GM18907 (cell line): ENCODE measurements at regions not wholly inside any gene's neighbourhood (a gene's known extent, or its start where the extent isn't known, plus 50 kb on each side); places are given as distances from the start of the nearest gene placed in this dataset.
"Not testable (repeated sequence)": the region's sequence is repeated elsewhere in the genome, so short reads cannot be mapped to it uniquely, and the experiment has no call there.

ENCODE experiments used
- ATAC-seq: cut with Tn5 transposase; IDR thresholded peaks from one replicate; pipeline ENCODE4 v1.9.1; 2021; ENCODE audit warnings: mild to moderate bottlenecking, moderate library complexity; ENCODE audit not compliant: unreplicated experiment

DNA sequence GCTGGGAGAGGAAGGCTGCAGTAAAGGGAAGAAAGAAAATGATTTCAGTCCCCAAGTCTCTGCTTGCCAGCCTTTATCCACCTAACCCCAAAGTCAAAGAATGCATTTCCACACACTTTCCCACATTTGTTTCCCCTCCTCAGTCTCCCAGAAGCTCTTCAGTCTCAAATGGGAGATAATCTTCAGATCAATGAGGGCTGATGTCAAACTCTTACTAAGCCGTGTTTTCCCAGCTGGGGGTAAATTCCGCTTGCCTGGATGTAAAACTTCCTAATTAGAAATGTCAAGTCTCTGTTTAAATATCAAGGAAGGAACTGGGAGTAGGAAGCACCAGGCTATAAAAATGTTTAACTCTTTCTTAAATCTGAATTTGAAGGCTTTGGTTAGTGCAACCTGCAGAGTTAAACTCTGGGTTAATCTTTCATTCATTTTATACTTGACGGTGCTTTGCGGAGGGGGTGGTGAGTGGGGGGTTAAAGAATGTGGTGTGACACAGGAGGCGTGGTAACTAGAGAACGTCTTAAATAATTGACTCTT lies 601.4 kb upstream of the ACTRT1 start:
- ATAC-seq: no peak

DNA sequence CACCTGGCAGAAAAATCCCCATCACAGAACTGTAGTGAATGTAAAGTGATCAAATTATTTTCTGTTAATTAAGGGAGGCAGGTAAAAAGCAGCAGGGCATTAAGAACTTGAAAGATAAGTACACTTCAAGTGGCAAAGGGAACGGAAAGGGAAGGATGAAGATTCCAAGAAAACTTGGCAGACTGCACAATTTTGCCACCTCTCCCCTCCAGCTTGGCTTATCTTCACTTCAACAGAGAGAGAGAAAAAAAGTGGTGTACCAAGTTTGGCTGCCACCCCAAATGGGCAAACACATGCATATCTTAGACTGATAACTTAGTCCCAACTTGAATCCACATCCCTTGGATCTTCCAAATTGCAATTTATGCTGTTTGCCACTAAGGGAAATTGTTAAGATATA lies 598.1 kb upstream of the ACTRT1 start:
- ATAC-seq: no peak

DNA sequence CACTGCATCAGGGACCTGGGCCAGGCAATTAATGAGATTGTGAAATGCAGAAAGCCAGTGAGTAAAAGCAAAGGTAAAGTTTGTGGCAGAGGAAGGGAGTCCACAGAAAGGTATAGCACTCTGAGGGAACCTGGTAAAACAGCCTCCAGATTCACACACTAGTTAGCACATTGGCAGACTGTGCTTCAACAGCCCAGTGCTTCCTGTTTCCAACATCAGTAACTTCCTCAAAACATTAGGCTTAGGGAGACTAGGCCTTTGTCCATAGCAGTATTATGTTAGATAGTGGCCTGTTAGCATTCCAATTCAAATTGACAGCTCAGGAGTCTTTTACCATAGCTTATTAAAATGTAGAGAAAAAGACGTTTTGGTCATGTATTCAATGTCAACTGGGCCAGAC lies 582.6 kb upstream of the ACTRT1 start:
- ATAC-seq: no peak

DNA sequence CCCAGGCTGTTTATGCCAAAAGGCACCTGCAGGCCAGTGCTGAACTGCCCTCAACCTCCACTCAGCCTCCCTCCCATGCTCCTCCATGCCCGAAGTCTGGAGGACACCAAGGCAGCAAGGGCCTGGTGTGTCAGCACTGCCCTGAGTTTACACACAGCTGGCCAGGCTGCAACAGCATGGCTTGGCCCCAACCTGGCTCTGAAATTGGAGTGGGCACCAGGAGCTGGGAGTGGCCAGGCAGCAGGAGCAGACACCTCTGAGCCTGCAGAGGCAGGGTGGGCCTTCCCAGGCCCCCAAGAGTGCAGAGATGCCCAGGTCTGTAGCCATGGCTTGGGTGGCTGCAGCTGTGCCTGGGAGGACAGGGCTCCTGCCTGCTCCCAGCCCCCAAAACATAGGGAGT lies 571.2 kb upstream of the ACTRT1 start:
- no peak for ATAC-seq

DNA sequence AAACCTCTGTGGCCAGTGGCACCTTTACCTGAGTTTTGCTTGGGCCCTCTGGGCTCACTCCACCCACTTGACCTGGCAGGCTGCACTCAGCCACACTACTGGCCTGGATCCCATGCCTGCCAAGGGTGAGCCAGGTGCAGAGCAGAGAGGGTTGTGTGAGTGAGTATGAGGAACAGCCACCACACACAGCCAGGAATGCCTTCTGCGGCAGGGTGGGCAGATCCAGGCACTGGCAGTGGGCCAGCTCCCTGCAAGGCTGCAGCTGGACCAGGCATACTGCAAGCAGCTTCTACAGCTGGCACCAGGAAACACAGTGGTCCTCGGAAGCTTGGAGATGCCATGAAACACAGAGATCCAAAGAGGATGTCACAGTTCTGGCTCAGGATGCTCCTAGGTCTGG lies 570.1 kb upstream of the ACTRT1 start:
- no peak for ATAC-seq

DNA sequence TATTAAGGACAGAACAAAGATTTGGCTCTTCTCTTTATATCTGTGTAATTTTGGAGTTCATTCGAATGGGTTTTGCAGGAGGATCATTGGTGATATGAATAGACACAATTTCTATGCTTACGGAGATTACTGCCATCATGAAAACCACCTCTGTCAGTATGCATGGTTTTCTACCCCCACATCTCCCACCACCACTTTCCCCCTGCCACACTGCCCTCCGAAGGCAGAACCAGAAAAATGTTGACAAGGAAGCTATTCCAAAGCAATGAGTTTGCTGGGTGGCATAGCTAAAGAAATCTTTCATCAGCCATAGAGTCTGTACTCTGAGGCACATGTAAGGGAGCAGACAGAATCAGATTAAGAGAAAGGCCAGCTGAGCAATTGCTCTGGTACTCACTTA lies 567.3 kb upstream of the ACTRT1 start:
- no peak for ATAC-seq

DNA sequence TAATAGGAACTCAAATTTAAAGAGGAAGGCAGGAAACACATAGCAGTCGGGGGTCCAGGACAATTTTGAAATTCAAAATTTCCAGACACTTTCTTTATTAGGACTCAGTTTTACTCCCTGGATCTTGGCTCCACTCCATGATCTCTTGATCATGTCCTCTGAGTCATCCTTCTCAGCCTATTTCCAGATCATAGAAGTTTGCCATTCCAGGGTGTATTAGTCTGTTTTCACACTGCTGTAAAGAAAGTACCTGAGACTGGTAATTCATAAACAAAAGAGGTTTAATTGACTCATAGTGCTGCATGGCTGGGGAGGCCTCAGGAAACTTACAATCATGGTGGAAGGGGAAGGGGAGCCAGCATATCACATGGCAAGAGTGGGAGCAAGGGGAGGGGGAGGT lies 564.7 kb upstream of the ACTRT1 start:
- no peak for ATAC-seq

DNA sequence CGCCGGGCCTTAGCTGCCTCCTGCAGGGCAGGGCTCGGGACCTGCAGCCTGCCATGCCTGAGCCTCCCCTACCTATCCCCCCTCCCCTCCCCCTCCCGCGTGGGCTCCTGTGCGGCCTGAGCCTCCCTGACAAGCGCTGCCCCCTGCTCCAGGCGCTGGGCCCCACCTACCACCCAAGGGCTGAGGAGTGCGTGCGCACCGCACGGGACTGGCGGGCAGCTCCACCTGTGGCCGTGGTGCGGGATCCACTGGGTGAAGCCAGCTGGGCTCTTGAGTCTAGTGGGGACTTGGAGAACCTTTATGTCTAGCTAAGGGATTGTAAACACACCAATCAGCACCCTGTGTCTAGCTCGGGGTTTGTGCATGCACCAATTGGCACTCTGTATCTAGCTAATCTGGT lies 554.6 kb upstream of the ACTRT1 start:
- not testable (repeated sequence) for ATAC-seq

DNA sequence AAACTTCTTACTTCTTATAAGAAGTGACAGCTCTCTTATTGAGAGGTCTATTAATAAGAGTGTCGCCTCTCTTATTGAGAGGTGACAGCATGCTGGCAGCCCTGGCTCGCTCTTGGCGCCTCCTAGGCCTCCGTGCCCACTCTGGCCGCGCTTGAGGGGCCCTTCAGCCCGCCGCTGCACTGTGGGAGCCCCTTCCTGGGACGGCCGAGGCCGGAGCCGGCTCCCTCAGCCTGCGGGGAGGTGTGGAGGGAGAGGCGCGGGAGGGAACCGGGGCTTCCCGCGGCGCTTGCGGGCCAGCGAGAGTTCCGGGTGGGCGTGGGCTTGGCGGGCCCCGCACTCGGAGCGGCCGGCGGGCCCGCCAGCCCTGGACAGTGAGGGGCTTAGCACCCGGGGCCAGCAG lies 554.2 kb upstream of the ACTRT1 start:
- ATAC-seq: not testable (repeated sequence)

DNA sequence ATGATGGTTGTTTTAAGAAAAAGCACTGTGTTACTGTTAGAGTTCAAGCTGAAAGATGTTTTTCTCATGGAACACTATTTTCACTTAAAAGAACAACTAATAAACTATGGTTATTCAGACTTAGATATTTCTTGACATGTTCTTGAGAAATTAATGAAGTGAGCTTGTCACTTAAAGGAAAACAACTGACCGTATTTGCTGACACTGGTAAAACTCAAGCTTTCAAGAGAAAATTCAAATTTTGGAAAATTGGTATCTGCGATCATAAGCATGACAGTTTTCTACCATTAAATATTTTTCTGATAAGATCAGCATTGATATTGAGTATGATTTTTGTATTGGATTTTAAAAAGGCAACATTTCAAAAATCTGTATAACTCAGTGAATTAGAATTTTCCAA lies 549.5 kb upstream of the ACTRT1 start:
- no peak for ATAC-seq

DNA sequence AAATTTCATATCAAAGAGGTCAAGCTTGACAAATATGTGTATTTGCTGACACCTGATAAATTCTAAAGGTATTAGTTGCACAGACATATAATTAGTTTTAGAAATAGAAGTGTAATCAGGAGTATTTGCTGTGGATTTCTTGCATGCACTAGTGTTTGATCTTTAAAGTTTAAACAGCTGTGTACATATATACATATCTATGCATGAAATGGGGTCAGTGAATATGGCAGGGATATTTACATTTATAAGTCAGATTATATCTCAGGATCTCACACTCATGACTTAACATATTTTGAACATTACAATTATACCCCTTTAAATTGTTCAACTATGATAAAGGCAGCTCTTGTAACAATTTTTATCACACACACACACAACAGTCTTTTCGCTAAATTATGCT lies 547.4 kb upstream of the ACTRT1 start:
- ATAC-seq: no peak

DNA sequence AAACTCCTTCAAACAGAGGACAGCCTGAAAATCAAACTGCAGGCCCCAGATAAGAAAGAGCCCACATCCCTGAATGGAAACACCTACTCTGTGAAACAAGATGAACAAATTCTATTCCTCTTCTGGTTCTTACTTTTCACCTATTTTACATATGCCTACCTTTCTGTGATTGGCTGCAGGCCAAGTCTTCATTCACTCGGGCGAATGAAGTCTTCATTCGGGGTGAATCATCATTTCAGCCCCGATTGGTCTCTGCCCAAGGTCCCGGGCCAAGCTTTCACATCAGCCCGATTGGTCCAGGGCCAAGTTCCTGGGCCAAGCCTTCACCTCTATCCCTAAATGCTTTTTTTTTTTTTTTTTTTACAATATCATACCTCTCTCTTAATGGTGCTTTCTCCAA lies 529.8 kb upstream of the ACTRT1 start:
- no peak for ATAC-seq

DNA sequence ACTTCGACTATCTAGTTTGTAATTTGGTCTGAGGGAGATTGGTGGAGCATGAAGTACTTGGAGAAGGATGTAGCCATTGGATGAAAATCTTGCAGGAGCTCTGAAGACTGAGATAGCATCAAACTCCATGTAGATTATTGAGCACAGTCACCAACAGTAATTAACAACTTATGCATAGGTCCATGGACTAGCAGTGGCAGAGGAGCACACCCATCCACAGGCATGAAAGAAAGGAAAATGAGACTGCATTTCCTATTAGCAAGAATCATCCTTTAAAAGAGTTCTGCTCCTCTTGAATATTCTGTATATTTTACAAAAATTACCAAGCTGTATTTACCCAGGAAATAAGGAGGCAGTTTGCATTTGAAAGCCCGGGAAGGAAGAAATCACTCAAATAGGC lies 529.4 kb upstream of the ACTRT1 start:
- no peak for ATAC-seq

DNA sequence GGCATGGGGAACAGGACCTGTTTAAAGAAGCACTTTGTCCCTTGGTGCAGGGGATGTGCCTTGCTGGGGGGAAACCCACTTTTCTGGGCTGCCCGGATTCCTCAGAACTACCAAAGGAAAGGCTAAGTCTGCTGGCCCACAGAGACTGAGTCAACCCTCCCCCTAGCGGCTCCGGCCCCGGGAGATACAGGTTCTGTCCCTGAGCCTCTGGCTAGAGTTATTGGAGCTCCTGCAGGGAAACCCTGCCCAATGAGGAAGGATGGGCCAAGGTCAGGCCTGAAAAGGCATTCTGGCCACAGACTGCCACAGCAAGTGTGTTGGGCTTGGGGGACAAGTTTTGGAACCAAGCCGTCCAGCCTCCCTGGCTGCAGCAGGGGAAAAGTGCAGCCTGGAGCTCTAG lies 490.9 kb upstream of the ACTRT1 start:
- no peak for ATAC-seq

DNA sequence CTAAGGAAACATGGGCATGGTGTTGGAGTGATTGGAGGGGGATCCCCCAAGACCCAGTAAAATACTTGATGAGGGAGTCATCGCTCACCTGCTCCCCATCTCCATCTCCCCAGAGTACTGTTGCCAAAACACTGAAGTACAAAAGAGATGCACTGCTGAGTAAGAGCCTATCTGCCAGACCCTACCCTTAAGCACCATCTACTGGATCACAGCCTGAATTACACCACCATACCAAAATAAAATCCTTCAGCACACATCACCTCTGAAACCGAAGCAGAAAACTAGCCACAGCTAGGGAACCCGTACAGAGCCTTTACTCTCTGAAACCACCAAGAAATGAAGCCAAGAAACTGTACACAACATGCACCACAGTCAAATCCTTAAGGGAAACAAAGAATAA lies 466.3 kb upstream of the ACTRT1 start:
- ATAC-seq: no peak

DNA sequence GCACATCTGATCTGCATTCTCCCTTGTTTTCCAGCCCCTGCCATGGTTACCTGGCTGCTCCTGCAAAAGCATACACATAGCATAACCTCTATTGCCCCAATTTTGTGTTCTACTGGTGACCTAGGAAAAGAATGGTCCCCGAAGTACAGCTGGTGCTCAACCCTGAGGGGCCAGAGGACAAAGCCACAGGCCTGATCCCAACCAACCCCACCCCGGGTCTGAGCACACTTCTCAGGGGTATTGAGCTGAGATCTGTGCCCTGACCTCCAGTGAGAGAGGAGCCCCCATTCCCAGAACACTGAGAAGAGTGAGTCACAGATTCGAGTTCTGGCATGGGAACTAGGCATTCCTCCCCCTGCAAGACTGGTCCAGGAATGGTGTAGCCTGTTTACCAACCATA lies 465.5 kb upstream of the ACTRT1 start:
- no peak for ATAC-seq

DNA sequence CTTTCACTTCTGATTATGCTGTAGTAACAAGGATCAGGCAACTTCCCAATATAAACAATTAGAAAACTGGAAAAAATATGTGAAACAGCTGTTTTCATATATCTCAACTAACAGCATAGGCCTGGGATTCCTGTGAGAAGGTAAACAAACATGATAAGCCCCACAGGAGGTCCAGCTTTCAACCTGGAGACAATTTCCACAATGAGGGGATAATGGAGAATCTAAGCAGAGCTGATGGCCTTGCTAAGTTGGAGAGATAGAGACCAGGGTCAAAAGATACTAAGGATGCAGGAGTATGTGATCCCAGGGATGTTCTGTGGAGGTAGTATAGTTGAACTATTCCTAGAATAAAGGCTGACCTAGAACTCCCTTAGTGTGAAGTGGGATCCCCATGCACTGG lies 452.3 kb upstream of the ACTRT1 start:
- no peak for ATAC-seq

DNA sequence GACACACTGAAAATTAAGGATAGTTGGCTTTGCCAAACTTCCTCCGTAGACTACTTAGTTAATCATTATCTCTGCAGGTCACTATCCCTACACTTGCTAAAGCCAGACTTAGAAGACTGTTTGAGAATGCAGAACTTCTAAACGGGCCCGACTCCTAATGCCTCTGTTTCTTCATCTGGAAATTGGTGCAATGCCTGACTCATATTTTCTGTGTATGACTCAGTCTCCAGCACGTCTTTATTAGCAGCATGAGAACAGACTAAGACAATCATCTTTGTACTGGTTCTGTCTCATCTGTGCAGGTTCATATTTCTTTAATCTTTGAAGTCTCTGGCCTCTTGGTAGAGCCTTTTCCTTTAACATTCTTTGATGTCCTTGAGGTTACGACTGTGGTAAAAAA lies 411.9 kb upstream of the ACTRT1 start:
- ATAC-seq: no peak

DNA sequence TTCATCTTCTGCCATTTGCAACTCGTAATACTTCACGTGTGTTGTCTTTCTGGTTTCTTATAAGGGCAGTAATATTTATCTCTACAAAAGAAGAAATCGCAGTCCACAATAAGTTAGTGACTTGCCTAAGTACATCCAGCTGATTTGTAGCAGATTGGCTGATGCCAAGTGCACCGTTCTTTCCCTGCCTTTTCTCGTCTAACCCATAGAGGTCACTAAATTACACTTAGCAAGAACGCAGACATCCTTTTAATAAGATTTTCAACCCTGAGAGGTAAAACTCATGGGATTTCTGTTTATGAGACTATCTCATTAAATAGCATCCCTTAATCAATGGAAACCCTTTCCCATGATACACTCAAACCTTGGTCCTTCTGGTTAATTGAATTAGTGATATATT lies 408.6 kb upstream of the ACTRT1 start:
- ATAC-seq: no peak

DNA sequence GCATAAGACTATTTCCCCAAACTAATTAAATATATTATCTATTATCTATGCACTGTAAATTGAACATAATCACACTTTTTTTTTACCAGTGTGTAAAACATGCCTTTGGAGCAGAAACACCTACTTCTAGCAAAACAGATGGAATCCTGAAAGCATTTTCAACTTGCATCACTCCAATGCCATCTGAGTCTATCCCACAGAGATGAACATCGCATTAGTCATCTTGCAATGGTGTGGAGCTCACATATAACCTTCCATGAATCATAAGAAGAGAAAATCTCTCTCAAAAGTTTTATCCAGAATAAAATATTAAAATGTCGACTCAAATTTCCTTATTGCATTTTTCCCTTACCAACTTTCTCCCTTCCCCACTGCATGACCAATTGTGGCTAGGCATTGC lies 406.7 kb upstream of the ACTRT1 start:
- ATAC-seq: no peak

DNA sequence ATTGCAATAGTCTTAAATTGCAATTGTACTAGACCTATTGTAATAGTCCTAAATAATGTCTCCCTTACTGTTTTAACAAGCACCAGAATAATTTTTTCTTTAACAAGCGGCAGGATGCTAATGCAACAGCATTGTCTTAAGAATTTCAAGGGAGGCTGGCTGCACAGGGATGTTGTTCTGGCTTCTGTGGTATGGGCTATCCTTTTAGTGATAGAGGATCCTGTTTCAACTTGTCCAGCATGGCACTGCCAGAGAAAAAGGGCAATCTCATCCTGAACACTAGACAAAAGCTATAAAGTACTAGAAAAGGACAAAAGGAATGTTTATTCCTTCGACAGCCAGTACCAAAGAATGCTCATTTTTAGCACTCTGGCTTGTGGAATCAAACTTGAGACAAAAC lies 405.5 kb upstream of the ACTRT1 start:
- no peak for ATAC-seq

DNA sequence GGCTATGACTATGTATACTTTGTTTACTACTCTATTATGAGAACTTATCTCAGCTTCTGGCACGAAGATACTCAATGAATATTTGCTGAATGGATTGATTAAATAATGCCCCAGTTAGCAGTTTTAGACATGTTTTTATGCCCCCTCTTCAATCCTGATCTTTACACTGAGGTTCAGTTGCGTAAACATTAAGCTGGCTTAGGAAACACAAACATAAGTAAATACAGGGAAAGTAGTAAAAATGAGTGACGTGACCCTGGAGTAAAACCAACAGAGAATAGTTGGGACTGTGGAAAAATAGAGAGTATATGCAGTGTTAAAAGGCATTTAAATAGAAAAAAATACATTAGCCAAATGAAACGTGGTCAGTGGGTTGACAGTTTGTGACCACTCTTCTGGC lies 387.0 kb upstream of the ACTRT1 start:
- ATAC-seq: no peak

DNA sequence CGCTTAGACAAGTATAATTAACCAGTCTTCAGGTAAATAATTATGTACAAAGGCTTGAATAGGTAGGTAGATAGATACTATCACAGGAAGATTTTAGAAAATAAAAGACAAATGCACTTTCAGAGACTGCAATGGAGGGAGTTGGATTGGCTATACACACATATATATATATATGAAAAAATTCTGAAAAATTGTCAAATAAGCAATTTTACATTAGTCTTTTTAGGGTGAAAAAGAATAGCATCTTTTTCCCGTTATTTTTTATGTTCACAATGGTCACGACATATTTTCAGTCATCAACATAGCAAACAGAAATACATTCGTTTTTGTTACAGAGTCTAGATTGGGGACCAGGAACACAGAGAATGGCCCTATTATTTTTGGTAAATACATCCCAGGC lies 385.9 kb upstream of the ACTRT1 start:
- ATAC-seq: no peak
